Astrocyte (in vitro differentiated cells and primary cell): ENCODE measurements at regions not wholly inside any gene's neighbourhood (a gene's known extent, or its start where the extent isn't known, plus 50 kb on each side); places are given as distances from the start of the nearest gene placed in this dataset.

Source experiments
- DNase-seq: peaks from one replicate; pipeline ENCODE4 v3.0.0-alpha.2; 2010; ENCODE audit warnings: low read depth
- FAIRE-seq: peaks from 2 replicates; lab custom pipeline; 2011; peaks lifted over from hg19 to GRCh38; lab: Jason Lieb, UNC
- H2AFZ ChIP-seq: 2 replicates; pipeline ENCODE4 v1.6.0; 2012; ENCODE audit warnings: low read depth, low read length, inconsistent platforms
- H3K27ac ChIP-seq: 2 replicates; pipeline ENCODE4 v1.5.1; 2011; ENCODE audit warnings: low read depth, low read length, inconsistent platforms
- H3K27me3 ChIP-seq: 2 replicates; pipeline ENCODE4 v1.6.0; 2011; ENCODE audit warnings: low read length, inconsistent platforms; ENCODE audit not compliant: insufficient read depth
- H3K36me3 ChIP-seq: 2 replicates; pipeline ENCODE4 v1.5.1; 2011; ENCODE audit warnings: low read length, inconsistent platforms; ENCODE audit not compliant: insufficient read depth
- H3K4me1 ChIP-seq: 2 replicates; pipeline ENCODE4 v1.5.1; 2011; ENCODE audit warnings: low read length, inconsistent platforms; ENCODE audit not compliant: insufficient read depth
- H3K4me2 ChIP-seq: 2 replicates; pipeline ENCODE4 v1.6.0; 2012; ENCODE audit warnings: low read length, inconsistent platforms
- H3K4me3 ChIP-seq: 2 replicates; pipeline ENCODE4 v1.5.1; 2011; ENCODE audit warnings: low read depth, mild to moderate bottlenecking, low read length, inconsistent platforms; ENCODE audit not compliant: insufficient read depth
- H3K79me2 ChIP-seq: 2 replicates; pipeline ENCODE4 v1.6.0; 2012; ENCODE audit warnings: mild to moderate bottlenecking, low read length, inconsistent platforms; ENCODE audit not compliant: insufficient read depth
- H3K9ac ChIP-seq: 2 replicates; pipeline ENCODE4 v1.6.0; 2012; ENCODE audit warnings: mild to moderate bottlenecking, low read length, inconsistent platforms
- H3K9me3 ChIP-seq: 2 replicates; pipeline ENCODE4 v1.5.1; 2012; ENCODE audit warnings: low read depth, mild to moderate bottlenecking, low read length, inconsistent platforms; ENCODE audit not compliant: insufficient read depth
- H4K20me1 ChIP-seq: 2 replicates; pipeline ENCODE4 v1.6.0; 2012; ENCODE audit warnings: low read length, inconsistent platforms; ENCODE audit not compliant: insufficient read depth
- H3K27ac Mint-ChIP-seq: one replicate; pipeline ENCODE4 v1.8.0; 2021; ENCODE audit warnings: mild to moderate bottlenecking, mixed read lengths; ENCODE audit not compliant: unreplicated experiment
- H3K27me3 Mint-ChIP-seq: one replicate; pipeline ENCODE4 v1.8.0; 2021; ENCODE audit warnings: low read depth, mixed read lengths; ENCODE audit not compliant: unreplicated experiment
- H3K36me3 Mint-ChIP-seq: one replicate; pipeline ENCODE4 v1.8.0; 2021; ENCODE audit warnings: low read depth, mixed read lengths; ENCODE audit not compliant: unreplicated experiment
- H3K4me1 Mint-ChIP-seq: one replicate; pipeline ENCODE4 v1.8.0; 2021; ENCODE audit warnings: low read depth, mixed read lengths; ENCODE audit not compliant: unreplicated experiment
- H3K4me3 Mint-ChIP-seq: one replicate; pipeline ENCODE4 v1.8.0; 2021; ENCODE audit warnings: mild to moderate bottlenecking, moderate library complexity, mixed read lengths; ENCODE audit not compliant: unreplicated experiment
- H3K9me3 Mint-ChIP-seq: one replicate; pipeline ENCODE4 v1.8.0; 2021; ENCODE audit warnings: mild to moderate bottlenecking, mixed read lengths; ENCODE audit not compliant: unreplicated experiment
- CTCF ChIP-seq: IDR thresholded peaks from 2 replicates; pipeline ENCODE4 v1.5.1; 2011; ENCODE audit warnings: low read depth, mild to moderate bottlenecking, inconsistent platforms, low read length, moderate library complexity; ENCODE audit not compliant: insufficient read depth
- EZH2 ChIP-seq: IDR thresholded peaks from 2 replicates; pipeline ENCODE4 v1.6.1; 2012; ENCODE audit warnings: mild to moderate bottlenecking, low read length, inconsistent platforms; ENCODE audit not compliant: insufficient read depth

DNA sequence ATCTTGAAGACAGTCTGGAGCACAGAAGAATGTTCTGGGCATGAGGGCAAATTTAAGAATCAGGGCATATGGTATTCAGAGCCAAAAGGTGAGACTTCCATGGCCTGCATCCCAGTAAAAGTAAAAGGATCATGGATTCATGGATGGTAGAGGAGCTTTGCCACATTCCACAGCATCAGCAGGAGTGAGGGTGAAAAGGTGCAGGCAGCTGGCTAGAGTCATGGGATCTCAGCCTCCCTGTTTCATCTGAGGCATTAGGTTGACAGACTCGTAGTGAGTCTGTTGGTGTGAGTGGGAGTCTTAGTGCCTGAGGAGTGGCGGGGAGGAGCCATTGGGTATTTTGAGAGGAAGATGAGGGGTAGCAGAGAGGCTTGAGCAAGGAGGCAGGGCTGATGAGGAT lies 301.6 kb downstream of the CYP26B1 start:
- no peak for DNase-seq
- peaks cover 14% of the 10 kb centered on the region for H3K4me1 Mint-ChIP-seq
- H3K27me3 Mint-ChIP-seq: peaks cover 32% of the 10 kb centered on the region
- Histone ChIP-seq H4K20me1 (no peaks in the 10 kb centered on the region), H3K4me1 (peaks cover 14% of the 10 kb centered on the region), H3K4me3 (no peak overlapping the region), H3K36me3 (no peaks in the 10 kb centered on the region), H3K9me3 (no peaks in the 10 kb centered on the region), H3K9ac (no peak overlapping the region), H3K4me2 (no peak overlapping the region), H3K27ac (no peak overlapping the region), H3K79me2 (no peaks in the 10 kb centered on the region), H2AFZ (no peak overlapping the region), H3K27me3 (no peaks in the 10 kb centered on the region)
- TF ChIP-seq EZH2 (no peak), CTCF (no peak)
- no peak overlapping the region for H3K4me3 Mint-ChIP-seq
- H3K27ac Mint-ChIP-seq: no peak overlapping the region
- FAIRE-seq: no peak
- no peaks in the 10 kb centered on the region for H3K36me3 Mint-ChIP-seq
- H3K9me3 Mint-ChIP-seq: no peaks in the 10 kb centered on the region

- Histone ChIP-seq H4K20me1 (no peaks in the 10 kb centered on the region), H3K27ac (no peak overlapping the region), H3K27me3 (no peaks in the 10 kb centered on the region), H3K4me1 (peaks cover 14% of the 10 kb centered on the region), H3K4me3 (no peak overlapping the region), H2AFZ (no peak overlapping the region), H3K9me3 (no peaks in the 10 kb centered on the region), H3K79me2 (no peaks in the 10 kb centered on the region), H3K36me3 (no peaks in the 10 kb centered on the region), H3K4me2 (no peak overlapping the region), H3K9ac (no peak overlapping the region)
- Mint-ChIP-seq H3K4me1 (peaks cover 12% of the 10 kb centered on the region), H3K27ac (no peak overlapping the region), H3K9me3 (no peaks in the 10 kb centered on the region), H3K4me3 (no peak overlapping the region), H3K36me3 (no peaks in the 10 kb centered on the region), H3K27me3 (peaks cover 26% of the 10 kb centered on the region)
- TF ChIP-seq CTCF: no peak
- TF ChIP-seq EZH2: no peak
- DNase-seq: no peak
- no peak for FAIRE-seq
Observed at GRCh38 chr2:71844967-71845366, 302.7 kb downstream of the CYP26B1 start.

DNA sequence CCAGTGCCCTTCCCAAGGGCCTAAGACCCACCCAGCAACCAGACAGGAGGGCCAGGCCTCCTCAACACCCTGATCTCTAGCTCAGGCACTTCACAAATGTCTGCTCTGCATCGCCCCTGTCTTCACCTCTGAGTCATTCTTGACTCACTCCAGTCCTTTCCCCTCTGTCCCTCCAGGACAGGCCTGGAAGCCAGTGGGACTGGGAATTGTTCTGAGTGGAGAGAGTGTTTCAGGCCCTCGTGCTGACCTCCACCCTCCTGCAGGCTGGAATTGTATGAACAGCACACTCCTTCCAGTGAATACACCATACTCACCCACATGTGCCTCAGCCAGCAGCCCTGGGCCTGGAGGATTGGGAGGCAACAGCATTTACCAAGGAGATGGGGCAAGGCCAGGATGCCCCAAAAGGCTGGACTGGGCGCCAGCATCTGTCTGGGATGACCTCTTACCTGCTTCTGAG lies 304.2 kb downstream of the CYP26B1 start:
- H3K27me3 ChIP-seq: no peaks in the 10 kb centered on the region
- no peak overlapping the region for H3K4me3 ChIP-seq
- H3K9ac ChIP-seq: no peak overlapping the region
- no peaks in the 10 kb centered on the region for H3K36me3 ChIP-seq
- Mint-ChIP-seq H3K27ac (no peak overlapping the region), H3K9me3 (no peaks in the 10 kb centered on the region), H3K27me3 (peaks cover 20% of the 10 kb centered on the region), H3K4me3 (no peak overlapping the region), H3K4me1 (peaks cover 9% of the 10 kb centered on the region), H3K36me3 (no peaks in the 10 kb centered on the region)
- H3K4me1 ChIP-seq: peaks cover 14% of the 10 kb centered on the region
- H3K4me2 ChIP-seq: peak overlapping the region; percentile 30
- H2AFZ ChIP-seq: no peak overlapping the region
- peak; percentile 68 for DNase-seq
- FAIRE-seq: no peak
- no peak for TF ChIP-seq CTCF
- H3K27ac ChIP-seq: no peak overlapping the region
- no peaks in the 10 kb centered on the region for H3K9me3 ChIP-seq
- no peaks in the 10 kb centered on the region for H3K79me2 ChIP-seq
- H4K20me1 ChIP-seq: no peaks in the 10 kb centered on the region
